ENCODE measurements at regions not wholly inside any gene's neighbourhood (a gene's known extent, or its start where the extent isn't known, plus 50 kb on each side); places are given as distances from the start of the nearest gene placed in this dataset.

- in situ Hi-C loops (cut with MboI; ENCODE audit: low sequenced_read_pairs) = no loop called here
These were observed 159.9 kb upstream of the PCDH18 start for GRCh38 chr4:137692205-137692604.

DNA sequence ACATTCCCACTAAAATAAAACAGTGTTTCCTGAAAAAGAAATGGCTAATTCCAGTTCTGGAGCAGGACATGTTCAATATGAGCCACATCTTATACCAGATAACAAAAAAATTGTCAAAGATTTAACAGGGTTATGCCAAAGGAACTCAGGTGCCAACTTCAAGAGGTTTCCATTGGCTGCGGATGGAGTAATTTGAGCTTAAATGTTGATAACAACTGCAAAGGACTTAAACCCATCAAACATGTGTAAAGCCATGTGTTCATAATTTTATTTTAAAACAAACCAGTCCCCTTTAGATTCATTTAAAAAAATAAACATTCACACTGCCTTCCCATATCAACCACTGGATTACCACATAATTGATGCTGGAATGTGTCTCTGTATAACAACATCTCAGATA, 156.4 kb upstream of the PCDH18 start:
- in situ Hi-C loops (cut with MboI; ENCODE audit: low sequenced_read_pairs) = no loop called here

GRCh38 chr4:137685357-137685756, 153.1 kb upstream of the PCDH18 start:
- in situ Hi-C loops (cut with MboI; ENCODE audit: low sequenced_read_pairs) = no loop called here

DNA sequence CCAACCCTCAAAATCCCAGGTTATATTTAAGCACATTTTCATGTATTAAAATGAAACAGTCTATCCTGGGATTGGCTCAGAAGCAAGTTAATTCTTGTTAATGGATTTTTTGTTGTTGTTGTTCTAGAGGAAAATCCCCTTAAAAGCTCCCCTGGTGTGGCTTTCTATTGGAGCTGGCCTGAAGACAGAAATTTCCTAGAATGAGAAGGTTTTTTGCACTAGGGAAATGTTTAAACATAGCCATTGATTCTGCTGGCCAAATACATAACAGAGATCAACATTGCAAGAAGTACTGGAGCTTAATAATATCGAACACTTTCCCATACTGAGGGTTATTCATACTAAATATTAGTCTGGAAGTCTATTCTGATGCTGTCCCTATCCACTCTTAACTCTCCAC, 148.8 kb upstream of the PCDH18 start:
- in situ Hi-C loops (cut with MboI; ENCODE audit: low sequenced_read_pairs) = no loop called here

DNA sequence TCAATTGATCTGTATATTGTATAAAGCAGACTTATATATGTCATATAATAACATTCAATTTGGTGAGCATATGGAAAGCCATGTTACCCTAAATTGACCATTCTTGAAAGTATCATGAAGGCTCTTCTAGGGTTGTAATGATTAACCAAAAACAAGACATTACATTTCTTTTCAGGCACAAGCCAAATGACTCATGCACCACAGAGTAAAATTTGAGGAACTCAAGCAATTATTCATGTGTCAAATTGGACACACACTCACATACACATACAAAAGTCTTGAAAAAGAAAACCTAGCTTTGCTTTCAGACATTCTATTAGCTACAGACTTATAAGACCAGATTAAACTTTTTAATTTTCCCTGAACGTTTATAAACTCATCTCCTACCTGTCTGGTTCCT, 146.5 kb upstream of the PCDH18 start:
- in situ Hi-C loops (cut with MboI; ENCODE audit: low sequenced_read_pairs) = no loop called here

GRCh38 chr4:137677863-137678262, 145.6 kb upstream of the PCDH18 start:
- in situ Hi-C loops (cut with MboI; ENCODE audit: low sequenced_read_pairs) = no loop called here

GRCh38 chr4:137676357-137676998, 144.2 kb upstream of the PCDH18 start:
- in situ Hi-C loops (cut with MboI; ENCODE audit: low sequenced_read_pairs) = no loop called here

GRCh38 chr4:137674066-137674465, 141.8 kb upstream of the PCDH18 start:
- in situ Hi-C loops (cut with MboI; ENCODE audit: low sequenced_read_pairs) = no loop called here

- in situ Hi-C loops (cut with MboI; ENCODE audit: low sequenced_read_pairs) = no loop called here
These were observed 136.7 kb upstream of the PCDH18 start for GRCh38 chr4:137668885-137669545.

DNA sequence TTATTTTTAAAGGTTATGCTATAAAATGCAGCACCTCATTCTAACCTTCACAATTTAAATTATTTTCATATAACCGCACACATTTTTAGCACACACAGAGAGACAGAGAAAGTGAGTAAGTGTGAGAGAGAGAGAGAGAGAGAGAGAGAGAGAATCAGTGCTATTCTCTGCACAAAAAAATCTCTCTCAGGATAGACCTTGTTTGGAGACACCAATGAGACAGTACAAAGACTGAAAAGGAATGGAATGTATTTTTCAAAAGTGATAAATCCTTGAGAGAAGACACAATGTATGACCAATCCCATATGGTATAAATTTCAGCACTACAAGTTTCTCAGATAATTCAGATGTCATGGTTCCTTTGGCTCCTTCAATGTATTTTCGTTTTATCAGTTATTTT, 132.1 kb upstream of the PCDH18 start:
- in situ Hi-C loops (cut with MboI; ENCODE audit: low sequenced_read_pairs) = no loop called here

DNA sequence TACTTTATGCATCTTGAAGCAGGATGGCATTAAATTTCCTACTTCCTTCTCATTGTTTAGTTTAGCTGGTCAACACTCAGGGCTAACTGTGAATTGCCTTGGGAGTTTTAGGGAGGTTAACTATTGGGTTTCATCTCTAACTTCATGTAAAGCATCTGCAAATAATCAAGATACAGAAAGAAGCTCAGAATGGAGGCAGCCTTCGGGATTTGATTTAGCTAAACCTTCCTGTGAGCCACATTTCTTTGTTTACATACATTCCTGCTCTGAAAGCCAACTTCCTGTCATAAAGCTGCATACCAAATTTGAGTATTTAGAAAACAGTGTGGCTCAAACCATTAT, 131.7 kb upstream of the PCDH18 start:
- in situ Hi-C loops (cut with MboI; ENCODE audit: low sequenced_read_pairs) = no loop called here

DNA sequence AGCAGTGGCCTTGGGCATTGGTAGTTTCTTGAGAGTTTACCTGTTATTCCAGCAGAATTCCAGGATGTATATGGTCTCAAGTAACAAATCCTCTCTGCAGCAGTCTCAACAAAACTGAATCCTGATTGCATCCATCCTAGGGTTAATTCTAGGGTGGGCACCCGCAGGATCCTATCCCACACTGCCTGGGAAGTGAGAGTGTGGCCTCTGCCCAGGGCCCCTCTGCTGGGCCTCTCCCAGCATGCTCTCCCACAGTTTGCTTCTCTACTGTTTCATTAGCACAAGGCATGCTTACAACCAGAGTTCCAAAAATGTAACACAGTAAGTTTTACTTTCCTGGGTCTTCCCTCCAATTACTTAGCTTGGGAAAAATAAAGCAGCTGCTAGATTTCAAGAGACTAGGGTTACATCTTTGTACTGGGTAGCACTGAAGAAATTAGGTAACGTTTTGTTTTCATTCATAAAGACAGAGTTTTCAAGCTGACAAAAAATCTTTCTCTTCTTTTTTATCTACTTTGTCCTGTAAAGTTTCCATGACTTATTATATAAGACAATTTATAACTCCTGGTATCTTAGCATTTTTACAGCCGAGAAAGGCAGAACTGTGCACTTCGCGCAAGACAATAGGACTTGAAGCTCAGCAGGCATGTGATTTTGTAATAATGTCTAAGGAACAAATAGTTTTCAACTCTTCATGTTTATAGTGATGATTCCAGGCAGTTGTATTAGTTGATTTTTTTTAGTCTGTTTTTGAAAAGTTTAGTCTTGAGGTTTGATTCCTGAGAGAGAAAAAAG, 131.2 kb upstream of the PCDH18 start:
- in situ Hi-C loops (cut with MboI; ENCODE audit: low sequenced_read_pairs) = no loop called here

GRCh38 chr4:137661693-137662092, 129.4 kb upstream of the PCDH18 start:
- in situ Hi-C loops (cut with MboI; ENCODE audit: low sequenced_read_pairs) = no loop called here

GRCh38 chr4:137660211-137660610, 127.9 kb upstream of the PCDH18 start:
- in situ Hi-C loops (cut with MboI; ENCODE audit: low sequenced_read_pairs) = no loop called here

- in situ Hi-C loops (cut with MboI; ENCODE audit: low sequenced_read_pairs) = no loop called here
These were observed 127.1 kb upstream of the PCDH18 start for GRCh38 chr4:137659431-137659830.

DNA sequence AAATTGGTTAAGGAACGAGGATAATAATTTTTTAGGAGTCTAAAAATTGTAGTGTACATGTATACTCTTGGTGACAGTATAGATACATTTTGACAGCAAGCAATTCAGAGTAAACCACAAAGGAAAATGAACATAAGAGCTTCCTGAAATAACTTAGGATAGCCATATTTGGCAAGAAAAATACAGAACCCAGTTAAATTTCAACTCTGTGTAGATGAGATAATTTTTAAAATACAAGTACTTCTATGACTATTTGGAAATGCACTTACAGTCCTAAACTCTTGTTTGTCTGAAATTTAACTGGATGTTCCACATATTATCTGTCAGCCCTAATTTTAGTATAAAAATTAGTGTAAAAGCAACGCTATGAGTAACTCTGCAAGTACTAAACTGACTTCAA, 124.4 kb upstream of the PCDH18 start:
- in situ Hi-C loops (cut with MboI; ENCODE audit: low sequenced_read_pairs) = no loop called here

- in situ Hi-C loops (cut with MboI; ENCODE audit: low sequenced_read_pairs) = no loop called here
These were observed 123.0 kb upstream of the PCDH18 start for GRCh38 chr4:137655302-137655701.

GRCh38 chr4:137651128-137651527, 118.8 kb upstream of the PCDH18 start:
- in situ Hi-C loops (cut with MboI; ENCODE audit: low sequenced_read_pairs) = no loop called here

GRCh38 chr4:137649711-137650450, 117.6 kb upstream of the PCDH18 start:
- in situ Hi-C loops (cut with MboI; ENCODE audit: low sequenced_read_pairs) = no loop called here

GRCh38 chr4:137648531-137648930, 116.2 kb upstream of the PCDH18 start:
- in situ Hi-C loops (cut with MboI; ENCODE audit: low sequenced_read_pairs) = no loop called here

DNA sequence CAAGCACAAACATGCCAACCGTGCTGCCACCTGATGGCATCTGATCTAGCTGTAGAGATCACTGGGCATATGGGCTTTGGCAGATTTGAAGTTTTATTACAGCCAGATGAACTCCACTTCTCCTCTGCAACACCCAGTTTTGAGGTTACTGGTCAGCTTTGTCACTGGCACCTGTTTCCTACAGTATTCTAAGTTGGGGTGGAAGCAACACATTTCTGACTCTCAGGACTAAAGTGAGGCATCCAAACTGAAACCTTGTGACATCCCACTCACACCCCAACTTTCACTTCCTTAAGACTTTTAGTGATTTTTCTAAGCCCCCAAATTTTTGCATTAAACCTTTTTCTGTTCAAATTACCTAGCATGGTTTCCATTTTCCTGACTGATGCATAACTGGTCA, 115.1 kb upstream of the PCDH18 start:
- in situ Hi-C loops (cut with MboI; ENCODE audit: low sequenced_read_pairs) = no loop called here

GRCh38 chr4:137644201-137644600, 111.9 kb upstream of the PCDH18 start:
- in situ Hi-C loops (cut with MboI; ENCODE audit: low sequenced_read_pairs) = no loop called here
